ENCODE measurements at regions not wholly inside any gene's neighbourhood (a gene's known extent, or its start where the extent isn't known, plus 50 kb on each side); places are given as distances from the start of the nearest gene placed in this dataset.

DNA sequence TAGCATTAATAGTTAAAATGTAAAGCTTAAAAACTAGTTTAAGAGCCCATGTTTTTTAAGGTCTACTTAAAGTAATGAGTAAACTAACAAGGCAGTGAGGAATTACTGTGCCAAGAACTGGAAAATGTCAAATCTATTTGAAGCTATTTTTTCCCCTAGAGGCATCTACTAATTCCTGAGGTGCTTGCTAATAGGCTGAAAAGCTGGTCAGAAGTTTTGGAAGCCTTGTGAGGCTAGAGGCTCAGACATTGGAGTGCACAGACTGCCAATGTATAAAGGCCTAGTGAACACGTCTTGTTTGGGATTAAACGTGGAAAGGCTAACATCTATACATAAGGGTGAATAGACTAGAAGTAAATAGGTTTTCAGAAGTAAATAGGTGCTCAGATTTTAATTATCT, 136.5 kb upstream of the C11orf87 start:
- no peaks in the 10 kb centered on the region for H3K27me3 Mint-ChIP-seq
- H3K9me3 Mint-ChIP-seq = peaks cover 3% of the 10 kb centered on the region
- intact Hi-C loops (cut with micrococcal nuclease) = no loop called here
- no peaks in the 10 kb centered on the region for H3K36me3 Mint-ChIP-seq
- no peak for DNase-seq
- no peak overlapping the region for H3K27ac Mint-ChIP-seq
- H3K4me3 Mint-ChIP-seq = no peak overlapping the region
- ChIA-PET POLR2A (no interaction called here), CTCF (no interaction called here)
- no peaks in the 10 kb centered on the region for H3K4me1 Mint-ChIP-seq (ENCODE audit: low read depth)

DNA sequence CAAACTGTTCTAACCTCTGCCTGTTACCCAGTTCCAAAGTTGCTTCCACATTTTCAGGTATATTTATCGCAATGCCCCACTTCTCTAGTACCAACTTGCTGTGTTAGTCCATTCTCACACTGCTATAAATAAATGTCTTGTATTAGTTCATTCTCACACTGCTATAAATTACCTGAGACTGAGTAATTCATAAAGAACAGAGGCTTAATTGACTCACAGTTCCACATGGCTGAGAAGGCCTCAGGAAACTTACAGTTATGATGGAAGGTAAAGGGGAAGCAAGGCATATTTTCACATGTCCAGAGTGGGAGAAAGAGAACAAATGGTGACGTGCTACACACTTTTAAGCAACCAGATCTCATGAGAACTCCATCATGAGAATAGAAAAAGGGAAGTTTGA, 130.4 kb upstream of the C11orf87 start:
- ChIA-PET POLR2A (no interaction called here), CTCF (no interaction called here)
- no peaks in the 10 kb centered on the region for H3K4me1 Mint-ChIP-seq (ENCODE audit: low read depth)

DNA sequence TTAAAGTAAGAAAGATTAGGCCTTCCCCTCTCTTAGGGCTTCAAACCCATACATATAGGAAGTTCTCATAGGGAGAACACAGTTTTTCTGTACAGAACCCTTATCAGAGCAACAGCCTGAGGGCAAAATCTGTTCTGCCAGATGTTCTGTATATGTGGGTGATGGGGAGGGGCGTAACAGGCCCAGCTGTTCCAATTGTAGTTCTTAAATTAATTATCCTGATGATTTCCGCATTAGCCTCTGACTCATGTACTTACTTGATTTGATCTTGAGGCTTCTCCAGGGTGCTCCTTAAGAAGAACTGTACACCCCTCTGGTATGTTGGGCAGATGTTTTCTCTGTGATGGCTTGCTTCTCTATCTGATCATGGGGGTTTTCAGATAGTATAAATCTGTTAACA, 123.1 kb upstream of the C11orf87 start:
- DNase-seq = no peak
- no peaks in the 10 kb centered on the region for H3K36me3 Mint-ChIP-seq
- intact Hi-C loops (cut with micrococcal nuclease) = no loop called here
- CTCF ChIA-PET = no interaction called here
- no peaks in the 10 kb centered on the region for H3K27me3 Mint-ChIP-seq
- POLR2A ChIA-PET = no interaction called here
- no peaks in the 10 kb centered on the region for H3K4me1 Mint-ChIP-seq (ENCODE audit: low read depth)
- H3K4me3 Mint-ChIP-seq = no peak overlapping the region
- no peaks in the 10 kb centered on the region for H3K9me3 Mint-ChIP-seq
- H3K27ac Mint-ChIP-seq = no peak overlapping the region

More for the DNA sequence above, 130.4 kb upstream of the C11orf87 start:
- Mint-ChIP-seq H3K9me3 (no peaks in the 10 kb centered on the region), H3K27me3 (no peaks in the 10 kb centered on the region), H3K27ac (no peak overlapping the region), H3K4me3 (no peak overlapping the region), H3K36me3 (no peaks in the 10 kb centered on the region)
- intact Hi-C loops (cut with micrococcal nuclease) = no loop called here
- DNase-seq = no peak

DNA sequence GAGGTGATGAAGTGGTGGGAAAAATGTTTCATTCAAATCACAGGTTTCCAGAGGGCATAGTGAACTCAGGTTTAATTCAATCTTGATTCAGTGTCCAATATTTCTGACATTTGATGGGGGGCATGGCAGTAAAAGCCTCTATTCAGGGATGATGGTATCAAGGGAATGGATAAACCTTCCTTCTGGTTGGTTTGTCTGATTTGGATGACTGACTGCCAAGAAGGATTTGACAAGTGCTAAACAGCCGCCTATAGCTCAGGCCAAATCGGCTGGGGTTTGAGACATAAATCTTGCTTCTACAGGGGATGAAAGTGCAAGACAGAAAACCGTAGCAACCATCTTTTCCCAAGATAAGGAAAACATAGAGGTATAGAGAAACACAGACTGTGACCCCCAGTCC, 121.8 kb upstream of the C11orf87 start:
- CTCF ChIA-PET = no interaction called here
- intact Hi-C loops (cut with micrococcal nuclease) = no loop called here
- no peak overlapping the region for H3K27ac Mint-ChIP-seq
- no peak overlapping the region for H3K4me3 Mint-ChIP-seq
- no peak for DNase-seq
- H3K36me3 Mint-ChIP-seq = no peaks in the 10 kb centered on the region
- H3K27me3 Mint-ChIP-seq = no peaks in the 10 kb centered on the region
- POLR2A ChIA-PET = no interaction called here
- H3K9me3 Mint-ChIP-seq = no peaks in the 10 kb centered on the region
- no peaks in the 10 kb centered on the region for H3K4me1 Mint-ChIP-seq (ENCODE audit: low read depth)

DNA sequence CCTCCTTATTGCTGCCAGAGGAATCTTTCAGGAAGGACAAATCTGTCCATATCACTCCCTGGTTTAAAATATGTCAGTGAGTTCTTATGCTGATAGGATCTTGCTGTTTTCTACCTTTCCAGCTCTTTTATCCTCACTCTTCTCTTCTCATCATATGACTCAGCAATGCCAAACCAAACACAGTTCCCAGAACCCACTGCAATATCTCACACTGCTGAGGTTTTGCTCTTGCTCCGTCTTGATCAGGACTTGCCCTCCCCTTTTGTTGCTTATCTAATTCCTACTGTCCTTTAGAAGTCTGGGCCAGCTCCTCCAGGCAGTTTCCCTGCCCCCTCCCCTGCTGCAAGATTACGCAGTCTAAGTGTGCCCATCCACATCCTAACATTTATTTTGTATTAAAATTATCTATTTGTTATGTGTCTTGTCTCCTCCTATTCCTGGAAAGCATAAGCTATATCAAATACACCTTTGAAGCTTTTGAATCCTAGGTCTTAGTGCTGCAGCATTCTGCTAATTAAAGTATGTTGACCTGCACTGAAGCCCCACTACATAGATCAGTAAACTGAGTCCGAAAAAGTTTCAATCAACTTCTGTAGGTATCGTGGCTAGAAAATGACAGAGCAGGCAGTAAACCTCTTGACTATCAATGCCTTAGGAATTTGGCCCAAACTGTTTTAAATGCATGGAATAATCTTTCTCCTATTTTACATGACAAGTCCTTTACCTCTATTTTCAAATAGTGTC, 119.2 kb upstream of the C11orf87 start:
- no peak for DNase-seq
- no peak overlapping the region for H3K27ac Mint-ChIP-seq

DNA sequence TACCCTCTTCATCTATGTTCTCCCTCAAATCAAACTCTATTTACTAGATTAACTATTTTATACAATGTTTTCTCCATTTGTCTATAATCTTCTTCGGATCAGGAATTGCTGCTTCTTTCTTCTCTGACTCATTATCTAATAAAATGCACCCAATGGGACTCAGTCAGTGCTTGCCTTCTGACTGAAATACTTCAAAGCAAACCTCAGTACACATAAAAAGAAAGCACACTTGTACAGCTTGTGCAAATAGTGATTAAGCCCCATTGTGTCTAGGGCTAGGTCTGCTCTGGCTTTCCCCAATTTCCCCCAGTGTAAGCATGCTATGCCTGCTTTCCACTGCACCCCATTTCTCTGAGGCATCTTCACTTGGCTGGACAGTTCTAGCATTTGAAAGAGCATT, 118.6 kb upstream of the C11orf87 start:
- Mint-ChIP-seq H3K4me1 (ENCODE audit: low read depth) (no peaks in the 10 kb centered on the region), H3K27me3 (no peaks in the 10 kb centered on the region), H3K27ac (no peak overlapping the region), H3K9me3 (no peaks in the 10 kb centered on the region), H3K36me3 (no peaks in the 10 kb centered on the region), H3K4me3 (no peak overlapping the region)
- ChIA-PET CTCF (no interaction called here), POLR2A (no interaction called here)
- no peak for DNase-seq
- intact Hi-C loops (cut with micrococcal nuclease) = no loop called here

More for the DNA sequence above, 119.2 kb upstream of the C11orf87 start:
- Mint-ChIP-seq H3K4me3 (no peak overlapping the region), H3K9me3 (no peaks in the 10 kb centered on the region), H3K27me3 (no peaks in the 10 kb centered on the region), H3K4me1 (ENCODE audit: low read depth) (no peaks in the 10 kb centered on the region), H3K36me3 (no peaks in the 10 kb centered on the region)
- intact Hi-C loops (cut with micrococcal nuclease) = no loop called here
- ChIA-PET POLR2A (no interaction called here), CTCF (no interaction called here)

DNA sequence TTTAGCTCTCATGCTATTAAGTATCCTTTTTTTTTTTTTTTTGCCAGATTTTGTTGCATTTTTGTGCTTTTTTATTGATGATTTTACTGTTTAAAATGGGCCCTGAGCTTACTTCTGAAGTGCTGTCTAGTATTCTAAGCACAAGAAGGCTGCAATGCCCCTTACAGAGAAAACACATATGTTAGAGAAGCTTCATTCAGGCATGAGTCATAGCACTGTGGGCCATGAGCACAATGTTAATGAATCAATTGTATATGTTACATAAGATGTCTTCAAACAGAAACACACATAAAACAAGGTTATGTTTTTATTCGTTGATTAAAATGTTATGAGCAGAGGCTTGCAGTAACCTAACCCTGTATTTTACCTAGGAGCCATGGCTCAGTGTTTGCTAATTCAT, 117.8 kb upstream of the C11orf87 start:
- ChIA-PET CTCF (no interaction called here), POLR2A (no interaction called here)
- Mint-ChIP-seq H3K4me3 (no peak overlapping the region), H3K9me3 (no peaks in the 10 kb centered on the region), H3K4me1 (ENCODE audit: low read depth) (no peaks in the 10 kb centered on the region), H3K36me3 (no peaks in the 10 kb centered on the region), H3K27ac (no peak overlapping the region), H3K27me3 (no peaks in the 10 kb centered on the region)
- intact Hi-C loops (cut with micrococcal nuclease) = no loop called here
- no peak for DNase-seq

DNA sequence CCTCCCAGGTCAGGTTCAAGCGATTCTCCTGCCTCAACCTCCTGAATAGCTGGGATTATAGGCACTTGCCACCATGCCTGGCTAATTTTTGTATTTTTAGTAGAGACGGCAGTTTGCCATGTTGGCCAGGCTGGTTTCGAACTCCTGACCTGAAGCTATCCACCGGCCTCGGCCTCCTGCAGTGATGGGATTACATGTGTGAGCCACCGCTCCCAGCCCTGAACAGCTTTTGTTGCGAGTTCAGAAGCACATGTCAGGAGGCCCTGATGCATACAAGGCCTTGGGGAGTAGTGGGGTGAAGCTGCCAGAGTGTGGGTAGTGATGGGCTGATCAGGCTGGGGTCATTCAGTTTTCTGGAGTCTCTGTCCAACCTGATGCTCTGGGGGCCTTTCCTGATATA, 117.0 kb upstream of the C11orf87 start:
- no peak for DNase-seq
- CTCF ChIA-PET = interaction anchor here (0.7 kb wide), 1 partner anchor 162 kb away, joined by 3 read pairs; no protein-coding TSS in a partner anchor
- H3K27ac Mint-ChIP-seq = no peak overlapping the region
- H3K4me1 Mint-ChIP-seq (ENCODE audit: low read depth) = no peaks in the 10 kb centered on the region
- no peak overlapping the region for H3K4me3 Mint-ChIP-seq
- intact Hi-C loops (cut with micrococcal nuclease) = no loop called here
- H3K9me3 Mint-ChIP-seq = no peaks in the 10 kb centered on the region
- no peaks in the 10 kb centered on the region for H3K36me3 Mint-ChIP-seq
- POLR2A ChIA-PET = no interaction called here
- no peaks in the 10 kb centered on the region for H3K27me3 Mint-ChIP-seq

DNA sequence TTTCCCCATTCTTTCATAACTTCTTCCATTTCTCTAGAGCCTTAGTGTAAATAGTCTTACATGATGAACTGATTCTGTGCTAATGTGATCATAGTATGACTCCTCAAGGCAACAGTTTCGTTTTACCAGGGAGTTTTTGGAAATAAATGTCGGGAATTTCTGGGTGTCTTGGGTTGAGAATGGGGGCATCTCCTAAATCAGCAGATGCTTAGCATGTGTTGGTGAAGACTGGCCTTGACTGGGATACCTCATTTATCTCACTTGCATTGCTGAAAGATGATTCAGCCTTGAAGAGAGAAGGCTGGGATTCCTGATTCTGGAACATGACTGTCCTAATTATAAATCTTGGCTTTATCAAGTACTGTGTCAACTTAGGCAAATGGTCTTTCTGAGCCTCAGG, 115.7 kb upstream of the C11orf87 start:
- no peaks in the 10 kb centered on the region for H3K9me3 Mint-ChIP-seq
- intact Hi-C loops (cut with micrococcal nuclease) = no loop called here
- POLR2A ChIA-PET = no interaction called here
- no peak for DNase-seq
- CTCF ChIA-PET = no interaction called here
- no peaks in the 10 kb centered on the region for H3K4me1 Mint-ChIP-seq (ENCODE audit: low read depth)
- no peak overlapping the region for H3K27ac Mint-ChIP-seq
- H3K4me3 Mint-ChIP-seq = no peak overlapping the region
- no peaks in the 10 kb centered on the region for H3K27me3 Mint-ChIP-seq
- no peaks in the 10 kb centered on the region for H3K36me3 Mint-ChIP-seq

DNA sequence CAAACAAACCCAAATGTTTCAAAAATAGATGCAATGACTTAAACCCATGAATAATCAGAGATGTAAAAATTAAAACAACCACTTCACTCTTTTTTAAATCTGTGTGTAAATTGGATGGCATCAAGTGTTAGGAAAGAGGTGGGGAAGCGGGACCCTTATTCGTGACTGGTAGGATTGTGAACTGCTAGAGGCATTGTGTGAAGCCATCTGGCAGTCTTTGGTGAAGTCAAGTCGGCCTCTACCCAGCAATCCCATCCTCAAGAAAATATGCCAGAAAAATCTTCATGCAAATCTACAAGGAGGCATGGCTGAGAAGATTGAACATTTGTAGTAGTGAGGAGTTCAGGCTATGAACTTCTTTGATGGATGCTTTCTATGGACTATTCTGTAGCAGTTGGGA, 114.6 kb upstream of the C11orf87 start:
- H3K36me3 Mint-ChIP-seq = no peaks in the 10 kb centered on the region
- intact Hi-C loops (cut with micrococcal nuclease) = no loop called here
- no peak for DNase-seq
- no peak overlapping the region for H3K27ac Mint-ChIP-seq
- H3K4me1 Mint-ChIP-seq (ENCODE audit: low read depth) = no peaks in the 10 kb centered on the region
- ChIA-PET CTCF (no interaction called here), POLR2A (no interaction called here)
- no peaks in the 10 kb centered on the region for H3K9me3 Mint-ChIP-seq
- no peak overlapping the region for H3K4me3 Mint-ChIP-seq
- H3K27me3 Mint-ChIP-seq = no peaks in the 10 kb centered on the region

DNA sequence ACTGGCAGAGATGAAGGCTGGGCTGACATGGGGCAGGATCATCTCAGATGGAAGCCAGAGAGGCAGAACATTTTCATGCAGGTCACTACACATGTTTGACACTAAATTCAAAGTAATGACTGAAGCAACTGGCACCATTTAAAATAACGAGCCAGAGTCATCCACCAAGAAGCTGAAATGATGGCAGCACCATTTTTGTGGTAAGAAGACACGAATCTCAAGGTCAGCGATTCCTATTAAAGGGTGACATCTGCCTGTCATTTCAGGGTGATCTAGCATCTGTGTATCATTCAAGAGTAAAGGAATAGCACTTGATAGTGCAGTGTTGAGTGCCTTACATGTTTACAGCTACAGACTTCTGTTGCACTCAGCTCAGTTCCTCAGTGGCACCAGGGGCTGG, 113.4 kb upstream of the C11orf87 start:
- H3K27me3 Mint-ChIP-seq = no peaks in the 10 kb centered on the region
- H3K9me3 Mint-ChIP-seq = no peaks in the 10 kb centered on the region
- no peak overlapping the region for H3K4me3 Mint-ChIP-seq
- H3K36me3 Mint-ChIP-seq = no peaks in the 10 kb centered on the region
- DNase-seq = no peak
- no peaks in the 10 kb centered on the region for H3K4me1 Mint-ChIP-seq (ENCODE audit: low read depth)
- POLR2A ChIA-PET = no interaction called here
- no peak overlapping the region for H3K27ac Mint-ChIP-seq
- CTCF ChIA-PET = no interaction called here
- intact Hi-C loops (cut with micrococcal nuclease) = no loop called here

DNA sequence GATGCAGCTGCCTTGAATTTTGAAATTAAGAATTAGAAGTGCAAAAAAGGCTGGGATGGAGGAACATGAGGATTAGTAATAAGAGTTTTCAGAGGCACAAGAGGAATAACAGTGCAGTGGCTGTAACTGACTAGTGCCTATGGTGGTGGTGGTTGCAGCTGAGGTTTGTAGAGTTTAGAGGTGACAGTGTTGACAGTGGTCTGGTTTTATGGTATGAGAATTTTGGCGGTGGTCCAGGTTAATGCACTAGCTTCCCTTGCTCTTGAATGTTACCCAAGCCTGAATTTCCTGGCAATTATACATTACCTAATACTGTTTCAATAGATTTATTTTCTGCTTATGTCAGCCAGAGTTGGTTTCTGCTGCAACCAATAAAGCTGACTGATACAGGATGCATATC, 112.8 kb upstream of the C11orf87 start:
- ChIA-PET POLR2A (no interaction called here), CTCF (no interaction called here)
- H3K27me3 Mint-ChIP-seq = no peaks in the 10 kb centered on the region
- H3K4me3 Mint-ChIP-seq = no peak overlapping the region
- H3K4me1 Mint-ChIP-seq (ENCODE audit: low read depth) = no peaks in the 10 kb centered on the region
- no peaks in the 10 kb centered on the region for H3K36me3 Mint-ChIP-seq
- DNase-seq = no peak
- intact Hi-C loops (cut with micrococcal nuclease) = no loop called here
- no peak overlapping the region for H3K27ac Mint-ChIP-seq
- no peaks in the 10 kb centered on the region for H3K9me3 Mint-ChIP-seq

DNA sequence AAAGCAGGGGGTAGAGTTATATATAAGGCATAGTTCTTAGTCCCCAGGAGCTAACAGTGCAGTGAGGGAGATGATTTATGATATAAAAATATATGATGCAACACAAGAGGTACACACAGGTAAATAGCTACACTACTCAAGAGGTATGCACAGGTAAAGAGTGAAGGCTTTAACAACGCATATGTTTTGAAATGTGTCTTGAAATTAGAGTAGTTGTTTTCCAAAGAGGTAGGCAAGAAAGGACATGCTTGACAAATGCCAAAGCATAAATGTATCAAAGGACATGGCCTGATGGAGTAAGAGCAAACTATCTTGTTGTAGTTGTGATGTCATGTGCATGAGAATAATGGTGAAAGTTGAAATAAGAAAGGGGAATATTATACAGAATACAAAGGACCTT, 104.3 kb upstream of the C11orf87 start:
- DNase-seq = no peak
- H3K27ac Mint-ChIP-seq = no peak overlapping the region
- intact Hi-C loops (cut with micrococcal nuclease) = no loop called here
- no peaks in the 10 kb centered on the region for H3K4me1 Mint-ChIP-seq (ENCODE audit: low read depth)
- H3K4me3 Mint-ChIP-seq = no peak overlapping the region
- POLR2A ChIA-PET = no interaction called here
- no peaks in the 10 kb centered on the region for H3K27me3 Mint-ChIP-seq
- no peaks in the 10 kb centered on the region for H3K36me3 Mint-ChIP-seq
- CTCF ChIA-PET = no interaction called here
- H3K9me3 Mint-ChIP-seq = peaks cover 4% of the 10 kb centered on the region

DNA sequence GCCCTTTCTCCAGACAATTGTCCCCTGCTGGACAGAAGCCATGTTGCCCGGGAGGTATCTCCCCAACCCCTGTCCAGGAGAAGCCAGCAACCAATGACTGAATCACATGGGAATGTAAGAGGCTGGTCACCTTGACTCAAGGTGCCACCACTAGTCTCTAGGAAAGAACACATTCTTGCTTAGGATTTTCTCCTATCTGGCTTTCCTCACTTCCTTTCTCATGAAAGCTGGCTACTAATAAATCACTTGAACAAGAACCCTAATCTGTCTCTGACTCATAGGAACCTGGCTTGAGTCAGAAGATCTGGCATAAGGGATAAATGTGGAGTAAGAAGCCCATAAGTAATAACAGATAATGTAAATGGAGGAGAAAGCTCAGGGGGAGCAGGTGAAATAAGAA, 101.4 kb upstream of the C11orf87 start:
- CTCF ChIA-PET = no interaction called here
- no peaks in the 10 kb centered on the region for H3K4me1 Mint-ChIP-seq (ENCODE audit: low read depth)
- POLR2A ChIA-PET = no interaction called here
- DNase-seq = no peak
- H3K27ac Mint-ChIP-seq = no peak overlapping the region
- intact Hi-C loops (cut with micrococcal nuclease) = no loop called here
- no peak overlapping the region for H3K4me3 Mint-ChIP-seq
- no peaks in the 10 kb centered on the region for H3K27me3 Mint-ChIP-seq
- peaks cover 3% of the 10 kb centered on the region for H3K9me3 Mint-ChIP-seq
- no peaks in the 10 kb centered on the region for H3K36me3 Mint-ChIP-seq
